ENCODE measurements at regions not wholly inside any gene's neighbourhood (a gene's known extent, or its start where the extent isn't known, plus 50 kb on each side); places are given as distances from the start of the nearest gene placed in this dataset.
A peak's percentile ranks its signal among the peaks of the same experiment; 100 is the strongest.

- DNase-seq (ENCODE audit: low read depth) = no peak
- TF ChIP-seq CTCF (IDR thresholded peaks at IDR 0.05; ENCODE audit: insufficient read depth, low read depth, low read length) = no peak
These were observed 402.1 kb upstream of the CHD6 start for GRCh38 chr20:42020316-42020715.

GRCh38 chr20:42018979-42019378, 400.8 kb upstream of the CHD6 start:
- DNase-seq (ENCODE audit: low read depth) = peak; percentile 4
- H3K4me3 ChIP-seq (ENCODE audit: low read depth, low read length) = no peak overlapping the region
- TF ChIP-seq CTCF (IDR thresholded peaks at IDR 0.05; ENCODE audit: insufficient read depth, low read depth, low read length) = peak; percentile 27

More at GRCh38 chr20:42020316-42020715, 402.1 kb upstream of the CHD6 start:
- no peak overlapping the region for H3K4me3 ChIP-seq (ENCODE audit: low read depth, low read length)

GRCh38 chr20:42010090-42010489, 391.9 kb upstream of the CHD6 start:
- TF ChIP-seq CTCF (IDR thresholded peaks at IDR 0.05; ENCODE audit: insufficient read depth, low read depth, low read length) = no peak
- H3K4me3 ChIP-seq (ENCODE audit: low read depth, low read length) = no peak overlapping the region
- no peak for DNase-seq (ENCODE audit: low read depth)

- no peak for TF ChIP-seq CTCF (IDR thresholded peaks at IDR 0.05; ENCODE audit: insufficient read depth, low read depth, low read length)
- no peak for DNase-seq (ENCODE audit: low read depth)
- H3K4me3 ChIP-seq (ENCODE audit: low read depth, low read length) = no peak overlapping the region
These were observed 389.1 kb upstream of the CHD6 start for GRCh38 chr20:42007251-42007650.

GRCh38 chr20:42005211-42005610, 387.0 kb upstream of the CHD6 start:
- H3K4me3 ChIP-seq (ENCODE audit: low read depth, low read length) = no peak overlapping the region
- no peak for DNase-seq (ENCODE audit: low read depth)
- TF ChIP-seq CTCF (IDR thresholded peaks at IDR 0.05; ENCODE audit: insufficient read depth, low read depth, low read length) = no peak

GRCh38 chr20:42003380-42003779, 385.2 kb upstream of the CHD6 start:
- TF ChIP-seq CTCF (IDR thresholded peaks at IDR 0.05; ENCODE audit: insufficient read depth, low read depth, low read length) = no peak
- no peak overlapping the region for H3K4me3 ChIP-seq (ENCODE audit: low read depth, low read length)
- DNase-seq (ENCODE audit: low read depth) = no peak

- H3K4me3 ChIP-seq (ENCODE audit: low read depth, low read length) = no peak overlapping the region
- TF ChIP-seq CTCF (IDR thresholded peaks at IDR 0.05; ENCODE audit: insufficient read depth, low read depth, low read length) = no peak
- no peak for DNase-seq (ENCODE audit: low read depth)
These were observed 380.6 kb upstream of the CHD6 start for GRCh38 chr20:41998539-41999341.

Data from fibroblast of villous mesenchyme (primary cell).